ENCODE measurements at regions not wholly inside any gene's neighbourhood (a gene's known extent, or its start where the extent isn't known, plus 50 kb on each side); places are given as distances from the start of the nearest gene placed in this dataset.

GRCh38 chr17:68711858-68712257, 110.7 kb upstream of the FAM20A start:
- TF ChIP-seq, protein P1, sequence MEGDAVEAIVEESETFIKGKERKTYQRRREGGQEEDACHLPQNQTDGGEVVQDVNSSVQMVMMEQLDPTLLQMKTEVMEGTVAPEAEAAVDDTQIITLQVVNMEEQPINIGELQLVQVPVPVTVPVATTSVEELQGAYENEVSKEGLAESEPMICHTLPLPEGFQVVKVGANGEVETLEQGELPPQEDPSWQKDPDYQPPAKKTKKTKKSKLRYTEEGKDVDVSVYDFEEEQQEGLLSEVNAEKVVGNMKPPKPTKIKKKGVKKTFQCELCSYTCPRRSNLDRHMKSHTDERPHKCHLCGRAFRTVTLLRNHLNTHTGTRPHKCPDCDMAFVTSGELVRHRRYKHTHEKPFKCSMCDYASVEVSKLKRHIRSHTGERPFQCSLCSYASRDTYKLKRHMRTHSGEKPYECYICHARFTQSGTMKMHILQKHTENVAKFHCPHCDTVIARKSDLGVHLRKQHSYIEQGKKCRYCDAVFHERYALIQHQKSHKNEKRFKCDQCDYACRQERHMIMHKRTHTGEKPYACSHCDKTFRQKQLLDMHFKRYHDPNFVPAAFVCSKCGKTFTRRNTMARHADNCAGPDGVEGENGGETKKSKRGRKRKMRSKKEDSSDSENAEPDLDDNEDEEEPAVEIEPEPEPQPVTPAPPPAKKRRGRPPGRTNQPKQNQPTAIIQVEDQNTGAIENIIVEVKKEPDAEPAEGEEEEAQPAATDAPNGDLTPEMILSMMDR (IDR thresholded peaks at IDR 0.05), result no peak
- no peak for TF ChIP-seq POLR2A (IDR thresholded peaks at IDR 0.05)
